NCI-H2227 (cell line): ENCODE measurements at regions not wholly inside any gene's neighbourhood (a gene's known extent, or its start where the extent isn't known, plus 50 kb on each side); places are given as distances from the start of the nearest gene placed in this dataset.

ENCODE experiments used
- DNase-seq: peaks from one replicate; lab custom pipeline; 2025; ENCODE audit not compliant: unreplicated experiment; lab: John Stamatoyannopoulos, UW

GRCh38 chr6:14187406-14187805, 69.8 kb downstream of the CD83 start:
- DNase-seq, result no peak

- no peak for DNase-seq
These were observed 71.5 kb downstream of the CD83 start for GRCh38 chr6:14189074-14189473.

GRCh38 chr6:14190191-14190928, 72.8 kb downstream of the CD83 start:
- no peak for DNase-seq

- DNase-seq, result no peak
These were observed 73.3 kb downstream of the CD83 start for GRCh38 chr6:14190929-14191224.

GRCh38 chr6:14191761-14192160, 74.2 kb downstream of the CD83 start:
- DNase-seq, result no peak

GRCh38 chr6:14192216-14192788, 74.7 kb downstream of the CD83 start:
- DNase-seq, result no peak

- no peak for DNase-seq
These were observed 76.0 kb downstream of the CD83 start for GRCh38 chr6:14193524-14193923.

- no peak for DNase-seq
These were observed 76.9 kb downstream of the CD83 start for GRCh38 chr6:14194483-14194882.

GRCh38 chr6:14194976-14195375, 77.4 kb downstream of the CD83 start:
- no peak for DNase-seq

GRCh38 chr6:14196026-14196425, 78.5 kb downstream of the CD83 start:
- no peak for DNase-seq

- no peak for DNase-seq
These were observed 79.5 kb downstream of the CD83 start for GRCh38 chr6:14197118-14197517.

- no peak for DNase-seq
These were observed 82.5 kb downstream of the CD83 start for GRCh38 chr6:14200047-14200446.

- no peak for DNase-seq
These were observed 85.4 kb downstream of the CD83 start for GRCh38 chr6:14202947-14203346.

- DNase-seq, result no peak
These were observed 88.8 kb downstream of the CD83 start for GRCh38 chr6:14206391-14206790.

GRCh38 chr6:14207448-14207847, 89.9 kb downstream of the CD83 start:
- no peak for DNase-seq

GRCh38 chr6:14209000-14209399, 91.4 kb downstream of the CD83 start:
- no peak for DNase-seq

- no peak for DNase-seq
These were observed 92.5 kb downstream of the CD83 start for GRCh38 chr6:14210077-14210476.

- peak; percentile 97 for DNase-seq
These were observed 93.3 kb downstream of the CD83 start for GRCh38 chr6:14210663-14211561.

- DNase-seq, result peak; percentile 54
These were observed 94.0 kb downstream of the CD83 start for GRCh38 chr6:14211562-14211942.

GRCh38 chr6:14212020-14212419, 94.4 kb downstream of the CD83 start:
- DNase-seq, result no peak

GRCh38 chr6:14212632-14213031, 95.1 kb downstream of the CD83 start:
- no peak for DNase-seq
